ENCODE measurements at regions not wholly inside any gene's neighbourhood (a gene's known extent, or its start where the extent isn't known, plus 50 kb on each side); places are given as distances from the start of the nearest gene placed in this dataset.

DNA sequence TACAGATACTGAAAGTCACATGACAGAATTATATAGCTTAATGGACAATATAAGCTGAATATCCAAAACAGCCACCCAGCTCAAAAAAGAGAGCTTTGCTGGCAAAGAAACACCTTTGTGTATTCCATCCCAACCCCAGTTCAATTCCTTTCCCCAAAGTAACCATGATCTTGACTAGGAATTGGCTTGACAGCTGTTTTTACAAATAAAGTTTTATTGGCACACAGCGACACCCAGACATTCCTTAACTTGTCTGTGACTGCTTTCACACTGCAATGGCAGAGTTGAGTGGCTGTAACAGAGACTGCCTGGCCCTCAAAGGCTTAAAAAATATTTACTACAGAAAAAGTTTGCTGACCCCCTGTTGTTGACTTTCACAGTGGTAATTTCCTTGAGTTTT lies 264.0 kb upstream of the TSHZ2 start:
- no peak for DNase-seq

DNA sequence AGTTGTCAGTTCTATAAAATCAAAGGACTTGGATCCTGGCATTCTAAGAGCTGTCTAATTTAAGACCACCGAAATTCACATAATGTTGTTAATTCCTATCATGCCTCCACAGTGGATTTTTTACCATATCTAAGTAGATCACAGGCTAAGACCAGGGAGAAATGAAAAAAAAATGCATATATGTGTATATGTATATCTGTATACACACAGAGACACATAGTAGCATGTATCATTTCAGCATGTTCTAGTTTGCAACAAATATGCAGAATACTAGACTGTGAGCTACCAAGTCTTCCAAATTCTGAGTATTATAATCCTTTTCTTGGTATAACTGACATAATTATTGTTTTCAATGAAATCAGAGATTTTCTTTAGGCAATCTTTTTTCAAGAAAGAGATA lies 267.6 kb upstream of the TSHZ2 start:
- DNase-seq: no peak

DNA sequence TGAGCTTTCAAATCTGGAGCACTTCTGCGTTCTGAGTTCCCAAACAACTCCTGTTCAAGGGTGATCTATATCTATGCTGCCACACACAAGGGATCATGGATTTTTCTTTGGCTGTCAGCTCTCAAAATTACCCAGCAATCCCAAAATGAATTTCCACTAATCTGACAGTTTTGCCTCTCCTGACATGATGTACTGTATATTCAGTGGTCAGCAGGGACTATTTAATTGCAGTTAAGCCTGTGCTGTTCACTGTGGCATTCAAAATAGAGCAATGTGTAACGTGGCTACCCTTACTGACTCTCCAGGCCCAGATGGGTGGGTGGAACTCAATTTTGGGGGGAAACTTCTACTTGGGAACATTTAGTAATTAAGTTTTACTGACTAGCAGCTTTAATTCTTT lies 283.8 kb upstream of the TSHZ2 start:
- DNase-seq: no peak

DNA sequence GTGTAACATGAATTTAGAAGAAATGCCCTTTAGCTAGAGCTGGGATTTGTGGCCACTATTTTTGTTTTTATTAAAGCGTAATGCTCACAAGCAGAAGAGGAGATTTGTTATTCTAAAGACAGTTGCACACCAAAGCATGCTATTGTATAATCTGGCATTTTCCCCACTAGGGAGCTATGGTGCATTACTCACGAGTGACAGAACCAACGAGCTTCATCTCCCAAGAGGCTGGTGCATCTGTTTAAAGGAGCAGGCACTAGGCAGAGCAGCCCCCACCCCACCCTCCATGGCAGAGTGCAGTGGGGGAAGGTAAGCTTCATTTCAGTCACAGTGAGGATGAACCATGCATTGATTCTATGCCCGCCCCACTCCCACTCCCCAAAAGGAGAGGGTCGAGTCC lies 287.3 kb upstream of the TSHZ2 start:
- DNase-seq: no peak

DNA sequence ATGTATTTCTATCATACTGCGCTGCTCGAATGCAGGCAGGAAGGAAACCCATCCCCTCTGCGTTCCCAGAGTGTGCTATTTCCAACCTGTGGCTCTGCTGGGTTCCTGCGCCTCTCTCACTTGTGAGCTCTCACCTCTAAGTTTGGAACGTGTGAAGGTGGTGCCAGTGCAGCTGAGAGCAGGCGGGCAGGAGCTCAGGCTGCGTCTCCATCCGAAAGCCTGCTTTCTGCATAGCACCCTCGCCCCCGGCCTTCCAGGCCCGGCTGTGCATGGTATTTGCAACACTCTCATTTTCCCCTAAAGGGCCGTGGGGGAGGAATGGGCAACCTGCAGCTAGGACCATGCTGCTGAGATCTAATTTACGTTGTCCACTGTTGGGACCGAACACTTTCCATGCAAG lies 288.0 kb upstream of the TSHZ2 start:
- DNase-seq: no peak

DNA sequence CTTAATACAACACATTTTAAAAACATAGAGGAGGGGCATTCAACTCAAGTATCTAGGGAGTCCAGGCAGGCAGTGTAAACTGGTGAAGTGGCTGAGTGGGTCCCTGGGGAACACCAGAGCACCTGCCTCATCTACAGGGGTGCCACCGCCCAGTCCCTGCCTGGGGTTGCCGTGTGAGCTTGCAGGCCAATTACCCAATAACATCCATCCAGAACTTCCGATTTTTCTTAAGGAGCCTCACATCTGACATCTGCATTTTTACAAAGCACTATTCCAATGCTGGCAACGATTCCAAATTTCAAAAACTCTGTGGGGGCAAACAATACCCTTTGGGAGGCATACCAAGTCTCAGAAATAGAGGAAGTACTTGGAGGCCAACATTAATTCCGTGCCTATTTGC lies 288.4 kb upstream of the TSHZ2 start:
- no peak for DNase-seq

DNA sequence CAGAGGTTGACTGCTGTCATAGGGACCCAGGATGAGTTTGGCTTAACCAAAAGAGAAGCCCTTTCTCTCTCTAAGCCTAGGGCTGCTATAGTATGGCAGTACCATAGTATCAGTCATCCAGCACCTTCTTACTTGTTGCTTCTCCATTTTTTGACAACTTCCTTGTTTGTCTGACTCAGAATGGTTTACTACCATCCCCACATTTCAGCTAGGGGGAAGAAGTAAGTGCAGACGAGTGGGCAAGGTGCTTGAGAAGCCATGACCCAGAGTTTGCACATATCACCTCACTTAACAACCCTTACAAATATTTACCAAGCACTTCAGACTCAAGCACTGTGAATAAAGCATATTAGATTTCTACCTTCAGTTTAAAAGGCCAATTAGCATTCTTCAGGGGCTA lies 289.9 kb upstream of the TSHZ2 start:
- no peak for DNase-seq

DNA sequence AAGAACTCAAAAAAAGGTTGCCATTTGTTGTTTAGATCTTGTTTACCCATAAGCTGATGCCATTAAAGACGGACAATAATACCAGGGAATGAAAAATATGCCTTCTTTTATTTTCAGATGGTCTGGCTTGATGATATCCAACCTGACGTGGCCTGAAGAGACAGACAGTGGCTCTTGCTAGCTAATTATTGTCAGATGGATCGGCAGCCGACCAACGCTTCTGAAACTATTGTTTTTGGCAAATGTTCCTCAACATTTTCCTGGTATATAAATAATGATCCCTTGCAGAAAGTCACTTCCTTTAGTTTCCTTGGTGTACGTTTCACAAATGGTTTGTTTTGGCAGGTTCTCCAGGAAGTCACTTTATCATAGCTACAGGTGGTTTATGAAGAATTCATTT lies 290.9 kb upstream of the TSHZ2 start:
- no peak for DNase-seq

DNA sequence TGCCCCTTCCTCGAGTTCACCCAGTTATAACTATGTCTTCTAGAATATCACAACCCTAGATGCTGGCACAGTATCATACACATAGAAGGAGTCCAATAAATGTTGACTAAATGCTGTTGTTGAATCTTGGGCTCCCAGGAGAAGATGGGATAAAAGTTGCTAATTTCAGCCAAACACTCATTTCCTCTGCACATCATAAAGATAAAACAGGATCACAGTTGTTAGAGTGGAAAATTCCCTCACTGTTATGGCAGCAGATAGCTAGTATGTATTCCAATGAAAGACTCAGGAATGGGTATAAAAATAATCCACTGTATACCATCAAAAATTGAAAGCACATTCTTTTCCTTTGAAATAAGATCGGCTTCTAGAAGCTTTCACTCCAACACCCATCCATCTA lies 294.9 kb upstream of the TSHZ2 start:
- no peak for DNase-seq

DNA sequence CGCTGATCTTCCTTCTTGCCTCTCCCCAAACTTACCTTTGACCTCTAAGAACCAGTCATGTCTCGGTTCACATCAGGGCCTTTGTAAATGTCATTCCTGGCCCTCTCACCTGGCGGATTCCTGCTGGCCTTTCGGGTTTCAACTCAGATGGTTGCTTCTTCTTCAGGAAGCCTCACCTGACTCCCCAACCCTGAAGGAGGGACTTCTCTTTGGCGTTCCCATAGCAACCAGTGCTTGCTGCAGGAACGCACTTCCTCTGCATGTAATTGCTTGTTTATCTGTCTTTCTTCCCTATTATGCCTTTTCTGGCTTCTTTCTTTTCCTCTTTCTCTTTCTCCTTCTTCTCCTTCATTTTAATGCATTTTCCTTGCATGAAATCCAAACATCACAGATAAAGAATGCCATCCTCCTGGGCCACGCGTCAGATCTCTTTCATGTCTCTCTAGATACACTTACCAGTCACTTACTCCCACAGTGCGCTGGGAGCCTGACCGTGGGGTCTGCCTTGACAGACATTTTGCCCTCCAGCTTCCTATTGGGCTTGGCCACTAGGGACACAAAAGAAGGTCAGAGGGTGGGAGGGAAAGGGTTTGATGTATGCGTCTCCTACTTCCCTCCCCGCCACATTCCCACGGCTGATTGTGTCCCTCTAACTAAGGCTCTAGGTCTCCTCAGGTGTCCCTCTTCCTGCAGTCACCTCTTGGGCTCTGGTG lies 295.7 kb upstream of the TSHZ2 start:
- DNase-seq: no peak

DNA sequence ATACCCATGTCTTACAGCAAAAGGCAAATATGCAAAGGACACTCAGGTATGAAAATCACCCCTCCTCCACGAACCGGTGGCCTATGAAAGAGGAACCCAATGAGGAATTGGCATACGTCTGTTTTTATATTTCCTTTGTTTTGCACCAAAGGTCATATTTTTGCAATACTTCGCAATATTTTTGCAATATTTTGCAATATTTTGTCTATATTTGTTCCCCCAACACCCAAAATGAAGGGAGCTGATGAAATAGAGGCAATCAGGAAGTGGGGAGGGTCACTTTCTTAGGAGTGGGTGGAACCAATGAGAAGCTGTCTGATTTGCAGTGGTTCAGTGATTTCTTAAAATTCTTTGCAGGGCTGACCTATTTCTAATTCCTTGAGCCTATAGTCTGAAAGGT lies 296.8 kb upstream of the TSHZ2 start:
- no peak for DNase-seq

DNA sequence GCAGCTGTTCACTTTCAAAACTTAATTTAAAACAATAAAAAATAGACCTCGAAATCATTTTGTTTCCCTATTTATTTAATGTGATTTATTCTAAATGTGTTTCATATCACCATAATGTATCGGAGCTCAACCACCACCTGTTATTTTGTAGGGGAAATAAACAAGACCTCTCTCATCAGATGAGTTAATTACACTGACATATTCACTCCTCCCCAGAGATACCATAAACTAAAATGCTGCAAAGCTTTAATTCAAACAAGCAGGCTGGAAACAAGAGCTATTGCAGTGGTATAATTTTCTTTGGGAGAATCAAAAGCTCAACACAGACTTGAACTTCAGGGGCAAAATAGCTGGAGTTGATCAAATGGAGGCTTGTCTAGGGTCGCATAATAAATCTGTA lies 303.5 kb upstream of the TSHZ2 start:
- DNase-seq: no peak

DNA sequence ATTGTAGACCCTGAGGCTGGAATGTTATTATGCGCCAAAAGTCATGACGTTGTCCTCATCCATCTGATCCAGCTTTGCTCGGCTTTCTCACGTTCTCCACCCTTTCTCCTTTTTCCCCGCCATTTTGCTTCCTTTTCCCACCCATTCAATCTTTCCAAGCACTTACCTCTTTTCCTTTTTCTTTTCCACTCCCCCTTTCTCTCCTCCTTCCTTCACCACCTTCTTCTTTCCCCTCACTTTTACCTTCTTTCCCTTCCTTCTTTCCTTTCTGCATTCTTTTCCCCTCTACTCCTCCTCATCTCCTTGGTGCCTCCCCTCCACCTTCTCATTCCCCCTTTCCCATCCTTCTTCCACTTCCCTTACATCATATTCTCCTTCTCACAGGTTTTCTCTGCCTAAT lies 304.8 kb upstream of the TSHZ2 start:
- no peak for DNase-seq

DNA sequence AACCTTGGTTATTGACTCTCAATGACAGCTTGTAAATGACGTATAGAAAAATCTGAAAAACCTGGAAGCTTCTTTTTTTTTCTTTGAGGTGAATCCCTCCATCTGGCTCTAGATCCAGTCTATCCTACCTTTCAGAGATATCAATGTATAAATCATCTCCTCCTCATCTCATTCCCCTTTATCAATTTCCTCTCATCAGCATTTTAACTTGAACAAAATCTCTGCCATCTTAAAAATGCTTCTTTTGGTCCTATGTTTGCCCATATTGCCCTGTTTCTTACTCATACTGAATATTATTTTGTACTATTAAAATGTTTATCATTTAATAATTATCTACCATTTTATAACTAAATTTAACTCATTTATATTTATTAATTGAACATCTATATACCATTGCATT lies 306.7 kb upstream of the TSHZ2 start:
- no peak for DNase-seq

DNA sequence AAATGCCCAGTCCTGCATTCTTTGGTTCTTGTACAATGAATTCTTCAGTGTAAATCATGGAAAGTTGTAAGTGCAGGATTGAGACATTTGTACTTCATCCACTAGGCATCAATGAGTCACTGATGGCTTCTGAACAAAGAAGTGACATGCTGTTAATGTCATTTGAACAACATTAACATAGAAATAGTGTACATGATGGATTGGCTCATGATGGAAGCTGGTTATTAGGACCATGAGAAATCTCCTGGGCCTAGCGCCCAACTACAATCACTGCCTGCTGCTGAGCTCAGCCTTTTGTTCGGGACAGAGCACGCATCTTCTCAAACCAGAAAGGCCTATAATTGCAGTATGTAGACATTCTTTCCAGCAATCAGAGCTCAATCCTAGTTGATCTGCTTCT lies 316.8 kb upstream of the TSHZ2 start:
- DNase-seq: no peak

DNA sequence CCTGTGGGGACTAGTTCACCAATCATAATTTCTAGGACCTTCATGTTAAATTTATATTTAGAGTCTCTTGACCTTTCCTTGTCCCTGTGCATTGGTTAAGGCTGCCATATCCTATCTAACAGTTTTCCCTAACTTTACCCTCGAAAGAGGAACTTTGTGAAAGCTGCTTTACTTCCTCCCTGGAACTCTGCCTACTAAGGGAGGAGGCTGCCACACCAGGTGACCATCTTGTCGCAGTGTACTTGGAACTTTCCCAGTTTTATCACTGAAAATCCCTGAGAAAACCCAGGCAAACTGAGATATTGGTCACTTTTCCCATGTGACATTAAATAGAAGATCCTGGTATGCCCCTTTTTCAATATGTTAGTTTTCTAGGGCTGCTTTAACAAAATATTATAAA lies 317.6 kb upstream of the TSHZ2 start:
- no peak for DNase-seq

DNA sequence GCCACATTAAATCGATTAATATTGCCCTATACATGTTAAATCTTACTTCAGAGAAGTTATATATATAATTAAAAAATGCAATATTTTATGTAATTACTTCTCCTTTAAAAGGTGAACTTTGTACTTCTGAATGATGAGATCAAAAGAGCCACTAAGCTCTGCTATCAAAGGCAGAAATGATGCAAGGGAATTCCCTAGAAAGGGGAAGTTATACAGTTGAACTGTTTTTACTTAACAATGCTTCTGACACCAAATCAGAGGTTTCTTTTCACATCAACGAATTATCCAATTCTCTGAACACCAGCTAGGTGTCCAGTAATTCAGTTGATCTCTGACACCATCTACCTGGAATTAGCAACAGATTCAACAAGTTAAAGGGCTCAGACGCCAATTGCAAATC lies 319.9 kb upstream of the TSHZ2 start:
- DNase-seq: no peak

DNA sequence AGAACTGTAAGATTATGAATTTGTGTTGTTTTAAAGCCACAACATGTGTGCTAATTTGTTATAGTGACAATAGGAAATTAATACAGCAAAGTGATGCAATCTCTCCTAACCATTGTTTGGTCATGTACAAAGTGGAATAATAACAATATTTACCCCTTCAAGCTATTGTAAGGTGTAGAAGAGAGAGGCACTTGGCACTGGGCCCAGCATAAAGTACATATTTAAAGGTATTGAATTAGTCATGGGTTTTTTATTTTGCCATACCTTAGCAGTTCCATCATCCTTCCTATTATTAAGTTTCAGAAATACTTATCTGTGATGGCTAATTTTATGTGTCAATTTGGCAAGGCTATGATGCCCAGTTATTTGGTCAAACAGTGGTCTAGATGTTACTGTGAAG lies 322.4 kb upstream of the TSHZ2 start:
- DNase-seq: no peak

DNA sequence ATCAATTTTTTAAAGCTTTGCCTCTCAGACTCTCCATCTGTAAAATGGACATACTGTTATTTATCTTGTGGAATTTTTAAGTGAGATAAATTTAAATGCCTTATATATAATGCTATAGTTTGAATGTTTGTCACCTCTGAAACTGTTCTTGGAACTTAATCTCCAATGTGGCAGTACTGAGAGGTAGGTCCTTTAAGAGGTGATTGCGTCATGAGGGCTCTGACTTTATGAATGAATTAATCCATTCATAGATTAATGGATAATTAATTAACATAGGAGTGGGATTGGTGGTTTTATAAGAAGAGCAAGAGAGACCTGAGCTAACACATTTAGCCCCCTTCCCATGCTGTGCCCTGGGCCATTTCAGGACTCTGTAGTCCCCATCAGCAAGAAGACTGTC lies 326.3 kb upstream of the TSHZ2 start:
- DNase-seq: no peak

DNA sequence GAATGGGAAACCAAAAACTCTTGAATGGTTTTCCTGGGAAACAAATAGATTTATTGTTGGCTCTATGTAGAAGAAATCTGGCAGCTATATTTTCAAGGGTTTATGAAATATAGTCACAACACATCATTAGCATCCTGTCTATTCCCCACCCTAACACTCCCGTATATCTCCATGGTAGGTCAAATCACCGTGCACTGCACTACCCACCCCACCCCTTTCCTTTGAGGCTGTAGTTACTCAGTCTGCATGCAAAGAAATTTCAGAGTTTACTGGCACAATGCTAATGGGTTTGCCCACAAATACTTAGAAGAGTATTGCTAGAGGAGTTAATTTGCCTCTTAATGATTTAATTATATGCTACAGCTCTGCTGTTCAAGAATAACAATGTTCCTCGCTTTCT lies 329.1 kb upstream of the TSHZ2 start:
- DNase-seq: no peak

DNA sequence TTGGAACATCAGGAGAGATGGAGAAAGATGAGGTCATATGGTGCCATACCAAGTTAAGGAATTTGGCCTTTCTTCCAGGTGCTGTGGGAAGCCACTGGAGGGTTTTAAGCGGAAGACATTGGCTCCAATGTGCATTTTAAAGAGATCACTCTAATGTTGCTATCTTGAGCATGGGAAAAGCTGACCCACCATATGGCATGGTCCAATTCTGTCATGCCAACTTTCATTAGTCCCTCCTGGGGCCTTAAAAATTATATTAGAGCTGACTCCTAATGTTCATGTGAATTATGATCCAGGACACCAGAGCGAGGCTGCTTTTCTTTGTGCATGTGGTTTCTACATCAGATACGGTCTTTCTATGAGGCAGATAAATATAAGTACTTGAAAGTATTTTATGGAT lies 335.0 kb upstream of the TSHZ2 start:
- DNase-seq: no peak

DNA sequence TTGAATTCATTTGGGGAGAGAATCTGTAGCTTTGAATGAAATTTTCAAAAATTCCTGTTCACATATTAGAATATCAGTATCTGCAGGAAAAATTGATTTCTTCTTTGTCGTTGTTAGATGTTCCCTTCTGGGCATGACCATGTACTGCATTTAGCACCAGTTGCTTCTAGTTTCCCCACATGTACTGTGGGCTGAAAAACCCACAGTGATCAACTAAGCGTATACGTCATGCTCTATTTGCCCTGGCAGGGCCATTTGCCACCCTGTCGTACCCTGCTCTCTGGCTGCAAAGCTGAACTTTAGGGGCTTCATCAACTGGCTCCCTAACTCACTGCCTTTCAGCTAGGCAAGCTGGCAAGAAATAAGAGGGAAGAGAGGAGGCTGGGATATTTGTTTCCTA lies 340.7 kb upstream of the TSHZ2 start:
- DNase-seq: no peak

DNA sequence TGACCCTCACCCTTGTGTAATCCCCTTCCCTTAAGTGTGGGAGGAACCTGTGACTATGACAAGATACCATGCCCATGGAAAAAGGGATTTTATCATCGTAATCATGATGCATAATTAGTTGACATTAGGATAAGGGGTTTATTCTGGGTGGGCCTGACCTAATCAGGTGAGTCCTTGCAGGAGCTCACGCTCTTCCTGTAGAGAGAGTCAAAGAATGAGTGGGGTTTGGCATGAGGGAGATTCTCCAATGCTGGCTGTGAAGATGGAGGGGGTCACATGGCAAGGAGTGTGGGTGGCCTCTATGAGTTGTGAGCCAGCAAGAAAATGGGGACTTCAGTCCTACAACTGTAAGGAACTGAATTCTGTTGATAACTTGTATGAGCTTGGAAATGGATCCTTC lies 342.0 kb upstream of the TSHZ2 start:
- DNase-seq: no peak

DNA sequence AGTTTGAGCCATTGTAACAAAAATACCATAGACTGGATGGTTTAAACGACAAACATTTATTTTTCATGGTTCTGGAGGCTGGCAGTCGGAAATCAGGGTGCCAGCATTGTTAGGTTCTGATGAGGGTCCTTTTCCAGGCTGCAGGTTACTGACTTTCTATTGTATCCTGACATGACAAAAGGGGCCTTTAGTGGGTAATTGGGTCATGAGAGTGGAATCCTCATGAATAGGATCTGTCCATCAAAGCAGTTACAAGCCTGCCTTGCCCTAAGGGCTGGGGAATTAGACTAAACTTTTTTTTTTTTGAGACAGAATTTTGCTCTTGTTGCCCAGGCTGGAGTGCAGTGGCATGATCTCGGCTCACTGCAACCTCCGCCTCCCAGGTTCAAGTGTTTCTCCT lies 347.9 kb upstream of the TSHZ2 start:
- DNase-seq: no peak

DNA sequence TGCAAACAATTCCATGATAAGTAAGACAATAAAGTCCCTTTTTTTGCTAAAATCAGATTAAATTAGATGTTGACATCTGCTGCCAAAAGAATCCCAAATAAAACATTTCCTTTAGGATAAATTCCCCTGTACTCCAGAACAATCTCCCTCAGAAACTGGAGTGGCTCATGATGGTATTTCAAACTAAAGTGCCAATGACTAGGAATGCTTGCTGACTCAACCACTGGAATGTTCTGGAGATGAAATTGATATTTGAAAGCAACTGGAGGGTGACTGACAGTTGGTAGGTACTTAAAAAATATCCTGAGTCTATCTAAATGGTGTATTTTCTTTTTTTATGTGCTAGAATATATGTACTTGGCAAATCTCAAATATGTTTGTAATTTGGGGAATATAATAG lies 350.1 kb upstream of the TSHZ2 start:
- DNase-seq: no peak

DNA sequence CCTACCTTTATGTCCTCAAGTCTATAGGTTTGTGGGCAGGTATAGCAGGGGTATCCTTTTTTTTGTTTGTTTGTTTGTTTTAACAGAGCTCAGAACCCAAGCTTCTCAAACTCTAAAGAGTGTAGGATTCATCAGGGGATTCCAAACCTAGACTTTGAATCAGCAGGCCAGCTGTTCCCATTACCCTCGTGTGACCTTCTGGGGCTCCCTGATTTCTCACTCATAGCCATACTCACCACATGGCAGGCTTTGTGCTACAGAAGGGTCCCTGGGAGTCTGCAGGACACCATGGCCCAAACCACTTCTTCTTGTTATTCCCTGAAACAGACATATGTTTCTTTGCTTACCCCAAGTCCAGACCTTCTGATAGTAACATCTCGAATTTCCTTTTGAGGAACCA lies 350.8 kb upstream of the TSHZ2 start:
- DNase-seq: no peak
